SK-N-SH treated with all-trans-retinoic acid at 6 μM for 48 hours (cell line): ENCODE measurements at regions not wholly inside any gene's neighbourhood (a gene's known extent, or its start where the extent isn't known, plus 50 kb on each side); places are given as distances from the start of the nearest gene placed in this dataset.

Source experiments
- PATZ1 ChIP-seq: fragments of 250-450 bp; sonication (Bioruptor Pico); IDR thresholded peaks from 2 replicates; pipeline ENCODE4 v1.8.0; 2020; ENCODE audit warnings: mild to moderate bottlenecking, moderate library complexity, borderline replicate concordance
- PPARA ChIP-seq: fragments of 250-450 bp; sonication (Bioruptor Pico); IDR thresholded peaks from 2 replicates; pipeline ENCODE4 v1.5.0; 2020; ENCODE audit warnings: mild to moderate bottlenecking, borderline replicate concordance
- RARB ChIP-seq: fragments of 250-450 bp; sonication (Bioruptor Pico); IDR thresholded peaks from 2 replicates; pipeline ENCODE4 v1.8.0; 2021; ENCODE audit warnings: mild to moderate bottlenecking, moderate library complexity
- ZC3H10 ChIP-seq: fragments of 250-450 bp; sonication (Bioruptor Pico); IDR thresholded peaks from 2 replicates; pipeline ENCODE4 v1.5.1; 2021; ENCODE audit warnings: mild to moderate bottlenecking, moderate library complexity
- ZNF70 ChIP-seq: fragments of 450-650 bp; formaldehyde crosslinking; IDR thresholded peaks from 2 replicates; pipeline ENCODE4 v1.5.0; 2020; ENCODE audit warnings: mild to moderate bottlenecking, moderate library complexity

DNA sequence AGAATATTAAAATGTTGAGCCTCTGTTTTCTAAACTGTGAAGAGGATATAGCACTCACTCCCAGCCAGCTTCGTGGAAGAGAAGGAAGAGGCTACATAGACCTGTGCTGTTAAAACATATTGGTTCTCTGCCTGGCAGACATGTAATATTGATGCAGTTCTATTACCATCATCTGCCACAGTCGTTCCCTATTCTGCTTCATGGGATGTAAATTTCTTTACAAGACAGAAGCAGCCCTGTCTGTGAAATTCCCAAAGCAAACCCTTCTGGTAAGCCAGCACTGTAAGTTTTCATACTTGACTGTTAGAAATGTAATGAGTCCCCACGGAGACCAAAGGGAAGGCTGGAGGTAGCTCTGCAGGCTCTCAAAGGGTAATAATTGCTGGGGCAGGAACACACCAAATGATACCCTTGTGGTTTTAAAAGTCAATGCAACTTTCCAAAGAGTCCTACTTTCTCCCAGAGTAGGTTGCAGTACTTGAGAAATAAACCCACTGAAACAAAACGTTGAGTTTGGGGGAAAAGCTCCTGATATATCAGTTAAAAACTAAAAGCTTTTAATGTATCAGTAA is 129.9 kb upstream of the HES1 start:
- TF ChIP-seq RARB (no peak), PPARA (CRISPR knock-in tag) (no peak), PATZ1 (CRISPR knock-in tag) (no peak), ZNF70 (CRISPR knock-in tag) (no peak), ZC3H10 (CRISPR knock-in tag) (no peak)
